H1 (cell line): ENCODE measurements at regions not wholly inside any gene's neighbourhood (a gene's known extent, or its start where the extent isn't known, plus 50 kb on each side); places are given as distances from the start of the nearest gene placed in this dataset.

Experiments
- CTCF ChIA-PET: fragments of 300-600 bp; sonication (Branson Sonifier 250); formaldehyde crosslinking; loops from one replicate; lab custom pipeline; 2021; ENCODE audit not compliant: partially characterized antibody; lab: Charles Lee
- POLR2A ChIA-PET: fragments of 300-600 bp; sonication (Branson Sonifier 250); formaldehyde crosslinking; loops from one replicate; lab custom pipeline; 2021; ENCODE audit warnings: inconsistent platforms; ENCODE audit not compliant: partially characterized antibody; lab: Charles Lee
- DNase-seq, 2 experiments: peaks; one replicate each; pipeline versions ENCODE4 v3.0.0 to v3.0.0-alpha.2; 2010 to 2022; ENCODE audit warnings: low spot score in 2 of 2, low read depth in 1 of 2, mixed read lengths in 1 of 2
- FAIRE-seq: peaks from 2 replicates; lab custom pipeline; 2011; peaks lifted over from hg19 to GRCh38; lab: Jason Lieb, UNC
- H2AFZ ChIP-seq: 2 replicates; pipeline ENCODE4 v1.8.1; 2012; ENCODE audit warnings: low read length, inconsistent platforms
- H2AK5ac ChIP-seq: 2 replicates; pipeline ENCODE4 v1.6.1; 2013; ENCODE audit warnings: low read depth, low read length
- H2BK120ac ChIP-seq: replicated peaks from 2 replicates; pipeline ENCODE3; 2013; ENCODE audit warnings: low read depth, low read length, inconsistent platforms
- H2BK12ac ChIP-seq: 2 replicates; pipeline ENCODE4 v1.6.1; 2013; ENCODE audit warnings: low read depth, low read length
- H2BK15ac ChIP-seq: 2 replicates; pipeline ENCODE4 v1.6.1; 2013; ENCODE audit warnings: low read length
- H2BK20ac ChIP-seq: 2 replicates; pipeline ENCODE4 v1.6.1; 2013; ENCODE audit warnings: low read length
- H2BK5ac ChIP-seq: 2 replicates; pipeline ENCODE4 v1.6.1; 2013; ENCODE audit warnings: low read depth, low read length
- H3K14ac ChIP-seq: 2 replicates; pipeline ENCODE4 v1.6.1; 2013; ENCODE audit warnings: inconsistent platforms; ENCODE audit not compliant: insufficient read length
- H3K18ac ChIP-seq: 2 replicates; pipeline ENCODE4 v1.6.1; 2013; ENCODE audit warnings: low read length; ENCODE audit errors: extremely low read depth
- H3K23ac ChIP-seq: 2 replicates; pipeline ENCODE4 v1.6.1; 2013; ENCODE audit warnings: inconsistent platforms; ENCODE audit not compliant: insufficient read length
- H3K23me2 ChIP-seq: 2 replicates; pipeline ENCODE4 v1.6.1; 2013; ENCODE audit warnings: low read depth, low read length
- H3K27ac ChIP-seq: 2 replicates; pipeline ENCODE4 v1.6.1; 2011; ENCODE audit warnings: low read depth, low read length, inconsistent platforms
- H3K27me3 ChIP-seq, 4 experiments: replicated peaks in 1 of 4; 1 replicate in 1 of 4; 2 replicates in 3 of 4; pipeline versions ENCODE4 v1.6.1 to v1.8.1; 2011 to 2013; ENCODE audit warnings: low read length in 3 of 4, mild to moderate bottlenecking in 3 of 4, inconsistent platforms in 2 of 4, mixed read lengths in 2 of 4, moderate library complexity in 1 of 4; ENCODE audit not compliant: control insufficient read depth in 3 of 4, insufficient read depth in 3 of 4; ENCODE audit errors: extremely low read depth in 1 of 4
- H3K36me3 ChIP-seq, 4 experiments: 2 replicates each; pipeline versions ENCODE4 v1.6.1 to v1.8.1; 2011 to 2013; ENCODE audit warnings: mild to moderate bottlenecking in 4 of 4, low read length in 3 of 4, moderate library complexity in 2 of 4, control low read depth in 1 of 4, inconsistent platforms in 1 of 4; ENCODE audit not compliant: insufficient read depth in 4 of 4, control insufficient read depth in 2 of 4
- H3K4ac ChIP-seq: replicated peaks from 2 replicates; pipeline ENCODE3; 2013; ENCODE audit warnings: low read length, low read depth, mixed read lengths, inconsistent platforms; ENCODE audit not compliant: insufficient read length
- H3K4me1 ChIP-seq, 4 experiments: replicated peaks in 1 of 4; 1 replicate in 1 of 4; 2 replicates in 3 of 4; pipeline versions ENCODE4 v1.6.1 to v1.8.1; 2011 to 2013; ENCODE audit warnings: low read length in 3 of 4, inconsistent platforms in 2 of 4, mixed read lengths in 1 of 4; ENCODE audit not compliant: insufficient read depth in 4 of 4, control insufficient read depth in 3 of 4
- H3K4me2 ChIP-seq, 2 experiments: 2 replicates each; pipeline versions ENCODE4 v1.6.1 to v1.8.1; 2011 to 2013; ENCODE audit warnings: low read depth in 2 of 2, low read length in 2 of 2, control low read depth in 1 of 2, inconsistent platforms in 1 of 2, mild to moderate bottlenecking in 1 of 2; ENCODE audit not compliant: insufficient read depth in 1 of 2
- H3K4me3 ChIP-seq, 4 experiments: fragments of 200-600, 300-600 bp in 1 of 4; sonication (generic), shearing (Covaris generic), sonication (Bioruptor Twin) in 1 of 4; 2 replicates each; pipeline versions ENCODE4 v1.5.1 to v1.8.1; 2011 to 2016; ENCODE audit warnings: low read length in 4 of 4, low read depth in 3 of 4, control low read depth in 2 of 4, inconsistent platforms in 2 of 4, mild to moderate bottlenecking in 2 of 4, mixed read lengths in 1 of 4, moderate library complexity in 1 of 4; ENCODE audit not compliant: insufficient read depth in 2 of 4; ENCODE audit errors: extremely low read depth in 1 of 4
- H3K56ac ChIP-seq: replicated peaks from 2 replicates; pipeline ENCODE3; 2013; ENCODE audit warnings: low read depth, mild to moderate bottlenecking, mixed read lengths, low read length, inconsistent platforms; ENCODE audit not compliant: insufficient read length
- H3K79me1 ChIP-seq: 2 replicates; pipeline ENCODE4 v1.6.1; 2013; ENCODE audit warnings: low read depth, low read length, control low read depth
- H3K79me2 ChIP-seq, 2 experiments: 2 replicates each; pipeline versions ENCODE4 v1.6.1 to v1.8.1; 2012 to 2013; ENCODE audit warnings: low read length in 2 of 2, mild to moderate bottlenecking in 2 of 2, inconsistent platforms in 1 of 2; ENCODE audit not compliant: insufficient read depth in 2 of 2, control insufficient read depth in 1 of 2
- H3K9ac ChIP-seq, 4 experiments: replicated peaks in 1 of 4; 1 replicate in 1 of 4; 2 replicates in 3 of 4; pipeline versions ENCODE4 v1.6.1 to v1.8.1; 2011 to 2013; ENCODE audit warnings: low read depth in 3 of 4, low read length in 3 of 4, control low read depth in 2 of 4, mild to moderate bottlenecking in 2 of 4, moderate library complexity in 2 of 4, inconsistent platforms in 1 of 4; ENCODE audit errors: extremely low read depth in 1 of 4
- H3K9me3 ChIP-seq, 2 experiments: 2 replicates each; pipeline versions ENCODE4 v1.6.1 to v1.8.1; 2012 to 2013; ENCODE audit warnings: mild to moderate bottlenecking in 2 of 2, moderate library complexity in 2 of 2, control low read depth in 1 of 2, inconsistent platforms in 1 of 2, low read depth in 1 of 2, low read length in 1 of 2, mixed read lengths in 1 of 2; ENCODE audit not compliant: insufficient read depth in 2 of 2
- H4K20me1 ChIP-seq, 2 experiments: replicated peaks in 1 of 2; 2 replicates each; pipeline versions ENCODE3 to v1.8.1; 2011 to 2013; ENCODE audit warnings: inconsistent platforms in 2 of 2, low read length in 2 of 2, mild to moderate bottlenecking in 1 of 2; ENCODE audit not compliant: insufficient read depth in 2 of 2, control insufficient read depth in 1 of 2
- H4K5ac ChIP-seq: 2 replicates; pipeline ENCODE4 v1.6.1; 2013; ENCODE audit warnings: low read length, low read depth, mixed read lengths, inconsistent platforms; ENCODE audit not compliant: insufficient read length
- H4K8ac ChIP-seq: 2 replicates; pipeline ENCODE4 v1.8.0; 2013; ENCODE audit warnings: mild to moderate bottlenecking, moderate library complexity, low read length, inconsistent platforms; ENCODE audit not compliant: insufficient read depth; ENCODE audit errors: extremely low read depth
- H4K91ac ChIP-seq: replicated peaks from 2 replicates; pipeline ENCODE3; 2013; ENCODE audit warnings: low read length, mixed read lengths, inconsistent platforms; ENCODE audit not compliant: insufficient read length
- ATF2 ChIP-seq: IDR thresholded peaks from 2 replicates; pipeline ENCODE4 v1.6.1; 2012; ENCODE audit warnings: low read length, inconsistent platforms
- CBX8 ChIP-seq: fragments of 300-800, 300-1000 bp; sonication (generic); IDR thresholded peaks from 2 replicates; pipeline ENCODE4 v1.7.1; 2016; ENCODE audit warnings: low read depth, low read length, borderline replicate concordance
- EGR1 ChIP-seq: IDR thresholded peaks from 2 replicates; pipeline ENCODE4 v1.6.1; 2011; ENCODE audit warnings: low read depth, low read length, borderline replicate concordance
- JUN ChIP-seq: IDR thresholded peaks from 2 replicates; pipeline ENCODE4 v1.6.1; 2011; ENCODE audit warnings: low read depth, mild to moderate bottlenecking, improper control_type of control experiment, low read length
- KDM1A ChIP-seq: fragments of 200-600, 300-600 bp; sonication (generic); IDR thresholded peaks from 2 replicates; pipeline ENCODE4 v1.7.1; 2016; ENCODE audit warnings: mild to moderate bottlenecking, low read length, borderline replicate concordance
- MAX ChIP-seq: IDR thresholded peaks from 2 replicates; pipeline ENCODE4 v1.6.1; 2012; ENCODE audit warnings: inconsistent platforms
- NANOG ChIP-seq: IDR thresholded peaks from 2 replicates; pipeline ENCODE4 v1.6.1; 2011; ENCODE audit warnings: low read length, low read depth, mild to moderate bottlenecking, inconsistent platforms; ENCODE audit not compliant: insufficient read depth, poor library complexity, severe bottlenecking
- PHF8 ChIP-seq: fragments of 200-600 bp; sonication (generic); conservative IDR thresholded peaks from 2 replicates; pipeline ENCODE4 v1.7.1; 2012; ENCODE audit warnings: low read depth, mild to moderate bottlenecking, inconsistent platforms, low read length, moderate library complexity
- RAD21 ChIP-seq, 2 experiments: IDR thresholded peaks in 1 of 2; conservative IDR thresholded peaks in 1 of 2; 2 replicates each; pipeline ENCODE4 v1.6.1; 2011; ENCODE audit warnings: low read depth in 2 of 2, low read length in 2 of 2, improper control_type of control experiment in 1 of 2, inconsistent platforms in 1 of 2, mild to moderate bottlenecking in 1 of 2, moderate library complexity in 1 of 2
- WGBS, 2 experiments: shearing (Covaris generic) in 1 of 2; methylation state at CpG; one replicate each; pipeline versions ENCODE4 v1.1.6 to v1.1.7; 2013 to 2015; ENCODE audit warnings: low lambda C conversion rate in 2 of 2, mixed read lengths in 2 of 2, inconsistent platforms in 1 of 2, low coverage in 1 of 2, missing lambda C conversion rate in 1 of 2; ENCODE audit not compliant: insufficient replicate concordance in 2 of 2, insufficient coverage in 1 of 2, insufficient read length in 1 of 2; ENCODE audit errors: extremely low coverage in 1 of 2, missing lambda C conversion rate in 1 of 2; 5-methylcytosine and 5-hydroxymethylcytosine counted together

GRCh38 chr9:107585465-107585864 lies 95.9 kb upstream of the KLF4 start:
- H2AK5ac ChIP-seq = no peak overlapping the region
- TF ChIP-seq NANOG (no peak), CBX8 (no peak), JUN (no peak), ATF2 (no peak), KDM1A (no peak), RAD21 (IDR thresholded peaks at IDR 0.05 in 1 of 2, conservative IDR thresholded peaks at IDR 0.05 in 1 of 2; ENCODE audit: low read depth in 2 of 2, low read length in 2 of 2) (no peak), PHF8 (no peak), MAX (no peak), EGR1 (no peak)
- TF ChIP-seq, all 59 proteins: peak for 0
- Histone ChIP-seq H2BK20ac (no peak overlapping the region), H3K4me2 (no peak overlapping the region), H3K23me2 (no peaks in the 10 kb centered on the region), H3K23ac (no peak overlapping the region), H4K5ac (no peak overlapping the region), H3K4me1 (peaks cover 0 to 4% (median 0%) of the 10 kb centered on the region in 4 experiments; a peak in 1 of 7 replicates), H2BK120ac (no peak overlapping the region), H2BK5ac (no peak overlapping the region), H3K9me3 (no peaks in the 10 kb centered on the region), H3K18ac (no peak overlapping the region), H3K27me3 (no peaks in the 10 kb centered on the region), H3K9ac (no peak overlapping the region), H3K4ac (no peak overlapping the region), H4K91ac (no peak overlapping the region), H2BK12ac (no peak overlapping the region), H2BK15ac (no peak overlapping the region), H3K14ac (no peak overlapping the region), H3K79me2 (no peaks in the 10 kb centered on the region), H4K8ac (no peak overlapping the region), H4K20me1 (no peaks in the 10 kb centered on the region), H3K79me1 (no peaks in the 10 kb centered on the region), H2AFZ (no peak overlapping the region), H3K4me3 (no peak overlapping the region), H3K27ac (no peak overlapping the region), H3K36me3 (no peaks in the 10 kb centered on the region), H3K56ac (no peak overlapping the region)
- POLR2A ChIA-PET = no interaction called here
- CTCF ChIA-PET = interaction anchor here (0.6 to 1.5 kb wide), 2 partner anchors 10 to 994 kb away, joined by 3 to 4 read pairs; no protein-coding TSS in a partner anchor
- no peak for FAIRE-seq
- 88% methylated on average over 3 of the region's 3 CpGs; no CpG with 5 or more reads in 1 of the 2 experiments for WGBS, 2 experiments
- no peak for DNase-seq
